Stimulated activated CD4-positive, alpha-beta T cell treated with anti-CD3 and anti-CD28 coated beads, Interleukin-12 subunit alpha, Interleukin-12 subunit beta, amount 100 ng/mL, for 48 hours (primary cell): ENCODE measurements at regions not wholly inside any gene's neighbourhood (a gene's known extent, or its start where the extent isn't known, plus 50 kb on each side); places are given as distances from the start of the nearest gene placed in this dataset.
"Not testable (repeated sequence)": the region's sequence is repeated elsewhere in the genome, so short reads cannot be mapped to it uniquely, and the experiment has no call there.

Experiments
- DNase-seq, 3 donors: peaks; one replicate each; pipeline ENCODE4 v3.0.0-alpha.2; 2020; ENCODE audit warnings: low read depth in 2 of 3, low spot score in 1 of 3

DNA sequence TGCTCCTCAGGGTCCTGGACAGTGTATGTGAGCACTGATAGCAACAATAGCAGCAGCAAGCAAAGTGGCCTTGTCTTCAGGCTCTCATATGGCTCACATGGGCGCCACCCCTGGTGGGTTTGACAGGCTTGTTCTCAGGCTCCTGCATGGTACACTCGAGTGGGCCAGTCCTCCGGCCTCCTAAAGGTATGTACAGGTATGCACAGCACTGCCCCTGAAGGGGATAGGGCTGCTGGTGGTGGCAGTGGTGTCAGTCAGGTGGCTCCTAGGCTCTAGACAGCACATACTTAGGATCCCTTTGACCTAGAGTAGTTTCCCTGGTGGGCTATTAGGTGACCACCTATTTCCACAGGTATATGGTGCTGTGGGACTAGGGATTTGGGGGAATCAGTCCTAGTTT, 79.8 kb downstream of the LGALS9B start:
- DNase-seq = not testable (repeated sequence)

GRCh38 chr17:20381358-20382300, 85.7 kb downstream of the LGALS9B start:
- DNase-seq = peak; percentile 2 to 16 (median 3)

- not testable (repeated sequence) for DNase-seq
Measured at GRCh38 chr17:20380625-20381024, 86.7 kb downstream of the LGALS9B start.

DNA sequence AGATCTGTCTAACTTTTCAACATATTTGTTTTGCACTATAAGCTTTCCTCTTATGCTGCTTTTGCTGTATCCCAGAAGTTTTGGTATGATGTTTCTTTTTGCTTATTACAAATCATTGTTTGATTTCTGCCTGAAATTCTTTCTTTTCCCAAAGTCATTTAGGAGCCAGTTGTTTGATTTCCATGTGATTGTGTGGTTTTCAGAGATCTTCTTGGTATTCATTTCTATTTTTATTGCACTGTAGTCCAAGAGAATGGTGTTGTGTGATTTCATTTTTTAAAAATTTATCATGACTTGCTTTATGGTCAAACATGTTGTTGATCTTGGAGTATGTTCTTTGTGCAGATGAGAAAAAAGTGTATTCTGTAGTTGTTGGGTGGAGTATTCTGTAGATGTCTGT, 88.1 kb downstream of the LGALS9B start:
- not testable (repeated sequence) for DNase-seq

DNA sequence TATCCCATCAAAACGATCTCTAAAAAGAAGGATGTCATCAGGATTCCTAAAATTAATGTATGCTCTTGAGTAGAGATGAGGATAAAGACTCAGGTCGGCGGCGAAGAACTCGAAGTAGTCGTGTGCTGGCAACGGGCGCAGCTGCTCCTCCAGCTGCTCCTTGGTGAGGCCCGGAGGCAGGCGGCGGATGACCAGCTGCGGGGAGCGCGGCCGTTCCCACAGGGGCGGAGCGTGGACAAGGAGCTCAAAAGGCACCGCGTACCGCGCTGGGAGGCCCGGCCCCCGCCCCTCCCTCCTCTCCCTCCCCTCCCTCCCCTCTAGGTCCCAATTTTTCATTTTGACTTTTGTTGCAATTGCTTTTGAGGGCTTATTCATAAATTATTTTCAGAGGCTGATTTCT, 90.7 kb downstream of the LGALS9B start:
- not testable (repeated sequence) for DNase-seq

DNA sequence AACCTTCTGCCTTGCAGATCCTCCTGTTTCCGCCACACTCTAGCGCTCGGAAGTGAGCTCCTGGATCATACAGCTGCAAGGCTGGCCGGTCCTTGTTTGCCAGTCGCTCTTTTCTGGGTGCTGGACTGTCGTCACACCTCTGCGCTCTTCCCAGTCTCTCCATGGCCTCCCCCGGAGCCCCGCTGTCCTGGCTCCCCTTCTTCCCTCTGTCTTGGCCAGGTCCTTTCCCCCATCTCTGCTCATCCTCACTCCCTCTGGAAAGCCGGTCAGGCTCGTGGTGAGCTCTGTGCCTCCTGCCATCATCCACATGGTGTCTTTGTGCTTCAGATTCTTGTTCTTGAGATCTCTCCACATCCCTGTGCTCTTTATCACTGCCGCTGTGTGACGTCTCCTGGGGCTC, 91.6 kb downstream of the LGALS9B start:
- not testable (repeated sequence) for DNase-seq
